Hematopoietic multipotent progenitor cell (in vitro differentiated cells): ENCODE measurements at regions not wholly inside any gene's neighbourhood (a gene's known extent, or its start where the extent isn't known, plus 50 kb on each side); places are given as distances from the start of the nearest gene placed in this dataset.

Experiments
- DNase-seq, 3 donors: peaks; one replicate each; pipeline ENCODE4 v3.0.0-alpha.2; 2011 to 2015; ENCODE audit warnings: low read depth in 2 of 3, low spot score in 2 of 3

DNA sequence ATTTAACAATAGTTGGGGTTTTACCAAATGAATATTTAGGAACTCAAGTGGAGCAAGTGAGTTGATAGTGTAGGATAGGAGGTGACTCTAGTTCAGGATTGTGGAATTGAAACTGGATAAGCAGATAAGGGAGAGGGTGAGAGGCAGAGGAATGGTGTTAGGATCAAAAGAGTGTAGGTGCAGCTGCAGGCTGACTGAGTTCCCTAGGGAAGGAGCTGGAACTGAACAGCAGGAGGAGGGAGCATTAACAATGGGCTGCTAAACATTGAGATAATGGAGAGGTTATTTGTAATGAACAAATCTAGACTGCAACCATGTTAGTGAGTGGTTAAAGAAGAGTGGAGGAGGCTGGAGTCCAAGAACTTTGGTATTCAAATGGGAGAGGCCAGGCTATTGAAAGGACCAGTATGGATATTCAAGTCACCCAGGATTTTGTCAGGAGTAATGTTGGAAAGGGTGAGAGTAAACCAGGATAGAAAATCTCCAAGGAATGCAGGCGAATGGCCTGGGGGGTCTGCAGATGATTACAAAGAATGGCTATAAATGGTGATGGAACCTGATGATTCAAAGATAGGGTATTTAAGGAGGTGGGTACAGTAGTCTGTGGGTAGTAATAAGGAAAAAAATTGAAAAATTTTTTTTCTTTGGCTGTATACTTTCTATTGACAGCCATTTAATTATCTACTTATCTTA lies 497.1 kb upstream of the TENM3 start:
- no peak for DNase-seq

DNA sequence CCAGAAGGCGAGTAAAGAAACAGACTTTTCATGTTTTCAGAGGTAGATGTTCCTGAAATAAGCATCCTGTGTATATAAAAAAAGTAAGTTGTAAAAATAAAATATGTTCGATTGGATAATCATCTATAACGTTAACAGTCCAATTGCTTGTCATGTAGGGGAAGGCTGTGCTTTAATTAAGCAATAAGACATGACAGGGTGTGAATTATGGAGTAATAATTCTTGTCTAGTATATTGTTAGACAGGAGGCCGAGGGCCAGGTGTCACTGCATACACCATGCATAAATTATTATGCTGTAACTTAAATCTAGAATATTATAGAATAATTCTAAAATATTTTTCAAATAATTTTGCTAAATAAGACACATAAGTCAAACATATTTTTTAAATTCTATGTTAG lies 494.6 kb upstream of the TENM3 start:
- no peak for DNase-seq

DNA sequence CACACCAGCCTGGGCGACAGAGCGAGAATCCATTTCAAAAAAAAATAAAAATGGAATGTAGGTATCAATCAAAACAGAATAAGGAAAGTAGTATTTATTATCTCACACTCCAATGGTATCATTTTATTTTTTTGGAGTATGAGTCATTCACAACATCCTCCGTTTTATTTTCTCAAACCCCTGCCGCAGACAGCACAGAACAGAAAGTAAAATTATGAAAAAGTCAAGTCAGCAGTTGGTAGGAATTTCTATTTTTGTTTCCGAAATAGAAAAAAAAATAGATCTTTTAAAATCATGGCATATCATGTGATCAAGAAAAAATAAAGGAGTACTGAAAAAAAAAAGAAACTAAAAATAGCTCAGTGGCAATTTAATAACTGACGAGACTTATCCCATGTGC lies 490.7 kb upstream of the TENM3 start:
- DNase-seq: no peak

DNA sequence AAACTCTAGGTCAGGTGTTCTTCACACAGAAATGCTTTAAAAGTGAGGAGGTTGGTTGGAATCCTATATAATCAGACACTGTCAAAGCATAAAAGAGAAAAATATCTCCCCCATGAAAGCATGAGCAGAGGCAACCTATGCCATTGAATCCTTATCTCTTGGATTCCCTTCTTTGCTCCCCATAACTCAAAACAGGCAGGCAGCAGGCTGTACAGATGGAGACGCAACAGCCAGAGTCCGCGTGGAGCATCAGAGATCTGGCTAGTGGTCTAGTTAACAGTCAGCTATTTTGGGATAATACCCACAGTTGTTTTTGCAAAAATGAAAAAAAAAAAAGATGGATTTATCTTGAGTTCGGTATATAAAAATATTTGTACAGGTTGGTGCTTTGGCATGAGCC lies 490.0 kb upstream of the TENM3 start:
- no peak for DNase-seq

DNA sequence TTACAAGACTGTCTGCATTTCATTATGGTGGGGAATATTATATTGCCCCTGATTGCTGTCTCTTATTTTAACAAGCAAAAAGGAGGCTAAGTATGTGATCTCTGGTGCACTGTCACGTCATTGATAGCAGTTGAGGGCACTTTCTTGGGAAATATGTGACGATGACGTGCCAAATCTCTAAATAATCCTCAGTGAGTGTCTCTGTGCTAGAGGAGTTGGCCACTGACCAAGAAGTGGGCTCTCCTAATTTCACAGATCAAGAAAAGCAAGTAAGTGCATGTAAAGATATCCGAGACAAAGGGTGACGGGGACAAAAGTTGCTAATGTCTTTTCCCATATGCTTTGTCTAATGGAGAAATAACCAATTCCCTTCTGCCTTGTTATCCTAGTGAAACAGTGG lies 487.4 kb upstream of the TENM3 start:
- no peak for DNase-seq

DNA sequence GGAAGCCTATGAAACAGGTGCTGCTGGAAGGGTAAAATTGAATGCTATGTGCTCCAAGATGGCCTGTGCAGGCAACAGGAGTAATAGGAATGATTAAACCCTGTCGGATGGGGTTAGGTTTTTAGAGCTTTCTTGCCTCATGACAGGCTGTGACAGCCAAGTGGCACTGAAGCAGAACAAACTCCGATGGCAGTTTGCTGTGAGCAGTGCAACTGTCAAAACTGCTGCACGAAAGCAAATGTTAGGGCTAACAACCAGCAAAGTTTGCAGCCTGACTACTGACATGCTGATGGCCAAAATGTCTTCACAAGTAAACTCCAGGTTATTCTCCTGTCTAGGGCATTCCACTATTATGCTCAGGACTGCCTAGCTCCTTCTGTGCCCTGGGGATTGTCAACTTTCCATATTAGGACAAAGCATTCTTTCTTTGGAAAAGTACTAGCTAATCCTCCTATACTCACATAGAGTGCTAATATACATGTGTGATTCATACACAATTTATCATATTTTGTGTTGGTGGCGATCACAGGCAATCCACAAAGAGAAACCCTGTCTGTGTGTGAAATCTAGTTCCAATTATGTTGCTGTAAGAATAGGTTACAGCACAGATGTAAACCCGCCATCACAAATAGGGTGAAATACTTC lies 486.6 kb upstream of the TENM3 start:
- DNase-seq: no peak

DNA sequence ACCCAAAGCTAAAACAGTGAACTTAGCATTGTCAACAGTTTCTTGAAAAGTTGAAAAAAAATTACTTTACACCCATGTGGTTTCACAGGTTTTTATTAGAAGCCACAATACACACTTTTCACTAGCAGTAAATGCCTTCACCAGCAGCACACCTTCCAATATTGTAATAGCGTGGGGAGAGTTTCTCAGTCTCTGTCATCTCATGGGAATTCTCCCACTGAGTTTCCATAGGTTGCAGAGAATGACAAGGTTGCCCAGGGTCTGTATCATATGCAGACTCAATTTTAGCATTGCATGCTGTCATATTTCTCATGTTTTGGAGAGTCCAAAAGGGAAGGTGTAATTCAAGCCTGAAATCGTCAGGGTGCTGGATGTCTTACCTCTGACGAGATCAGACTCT lies 486.1 kb upstream of the TENM3 start:
- DNase-seq: no peak

DNA sequence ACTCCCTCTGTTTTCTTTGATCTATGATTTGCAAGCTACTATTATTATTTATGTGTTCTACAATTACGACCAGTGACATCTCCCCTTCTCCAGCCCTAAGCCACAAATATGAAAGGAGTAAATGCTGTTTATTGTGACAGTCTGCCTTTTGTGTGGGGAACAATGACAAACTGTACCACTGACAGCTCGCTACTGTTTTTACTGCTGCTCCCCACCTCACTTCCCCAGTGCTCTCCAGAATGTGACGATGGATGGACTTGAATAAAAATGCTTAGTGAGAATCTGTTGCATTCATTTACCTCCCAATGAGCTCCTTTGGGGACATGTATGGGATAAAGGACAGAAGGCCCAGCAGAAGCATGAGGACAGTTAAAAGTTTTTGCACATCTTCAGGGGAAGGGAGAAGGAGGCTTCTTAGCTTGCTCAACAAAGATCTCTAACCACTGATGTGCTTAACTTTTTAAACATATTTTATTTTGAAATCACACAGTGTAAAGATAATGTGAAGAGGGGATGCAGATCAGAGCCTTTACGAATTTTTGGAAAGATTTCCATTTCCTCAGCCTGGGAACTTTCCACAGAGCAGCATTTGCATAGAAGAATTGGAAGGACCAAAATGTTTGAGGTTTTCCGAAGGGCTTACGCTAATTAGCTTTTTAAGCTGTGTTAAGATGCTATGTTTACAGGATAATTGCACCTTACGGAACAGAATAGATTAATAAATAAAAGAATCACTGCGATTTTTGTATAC lies 485.1 kb upstream of the TENM3 start:
- DNase-seq: no peak

DNA sequence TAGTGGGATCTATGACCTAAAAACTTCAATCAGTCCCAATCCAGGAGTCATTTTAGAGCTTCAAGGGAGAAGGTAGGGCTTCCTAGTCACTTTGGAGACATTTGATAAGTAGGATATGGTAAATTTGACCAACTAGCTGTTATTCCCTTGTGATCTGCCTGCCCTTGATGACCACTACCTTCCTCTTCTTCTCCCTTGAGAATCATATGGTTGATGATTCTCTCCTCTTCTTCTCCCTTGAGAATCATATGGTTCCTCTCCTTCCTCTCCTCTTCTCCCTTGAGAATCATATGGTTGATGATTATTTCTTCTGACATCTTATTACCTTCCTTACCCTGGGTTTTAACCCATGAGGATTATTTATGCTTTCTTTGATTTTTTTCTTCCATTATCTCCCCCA lies 482.6 kb upstream of the TENM3 start:
- no peak for DNase-seq

DNA sequence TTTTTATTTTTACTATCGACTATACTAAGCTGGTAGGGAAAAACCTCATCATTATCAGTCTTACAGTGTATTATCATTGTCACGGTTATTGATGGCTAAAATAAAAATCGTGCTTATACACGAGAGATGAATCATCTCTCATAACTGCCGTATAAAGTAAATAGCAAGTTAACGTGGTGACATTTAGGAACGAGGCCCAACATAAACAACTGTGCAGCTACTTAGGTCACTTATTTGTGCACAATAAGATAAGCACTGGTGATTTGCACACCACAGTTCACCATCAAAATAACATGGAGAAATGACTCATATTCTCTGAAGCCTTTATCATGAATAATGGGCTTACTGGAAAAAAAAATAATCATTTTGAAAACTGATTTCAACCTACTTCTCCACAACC lies 482.0 kb upstream of the TENM3 start:
- DNase-seq: no peak

DNA sequence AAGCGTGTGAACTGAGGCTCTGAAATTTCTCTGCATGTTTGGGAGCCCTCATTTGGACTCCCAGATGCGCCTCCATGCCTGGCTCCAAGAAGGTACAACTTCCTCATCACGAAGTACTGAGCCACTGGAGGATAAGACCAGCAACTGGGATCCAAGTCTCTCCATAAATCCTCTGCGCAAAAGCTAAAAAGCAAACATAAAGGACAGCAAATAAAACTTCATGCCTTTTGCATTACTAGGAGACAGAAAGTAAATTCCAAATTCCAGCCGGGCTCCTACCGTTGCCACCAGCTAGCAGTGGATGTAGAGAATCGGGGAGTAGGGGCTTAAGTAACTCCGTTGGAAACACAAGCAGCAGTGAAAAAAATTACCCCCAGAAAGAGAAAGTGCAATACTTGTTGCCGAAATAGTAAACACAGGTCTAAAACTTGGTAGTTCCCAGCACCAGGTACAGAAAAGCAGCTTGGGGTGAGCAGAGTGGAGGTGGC lies 477.1 kb upstream of the TENM3 start:
- DNase-seq: no peak

DNA sequence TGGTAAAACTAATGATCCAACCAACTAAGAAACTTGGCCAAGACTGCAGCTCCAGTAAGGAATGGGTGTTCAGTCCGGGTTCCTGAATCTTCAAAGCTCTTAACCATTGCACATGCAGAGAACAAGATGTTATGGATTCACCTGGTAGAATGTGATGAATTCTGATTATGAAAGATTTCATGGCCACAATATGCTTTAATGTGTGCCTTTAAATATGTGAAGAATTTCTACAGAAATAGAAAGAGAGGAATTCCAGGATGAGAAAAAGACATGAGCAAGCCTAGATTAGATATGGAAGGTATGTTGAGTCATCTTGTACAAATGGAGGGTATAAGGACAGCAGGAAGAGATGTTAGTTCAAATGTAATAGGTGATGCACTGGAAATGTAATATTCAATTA lies 472.2 kb upstream of the TENM3 start:
- no peak for DNase-seq

DNA sequence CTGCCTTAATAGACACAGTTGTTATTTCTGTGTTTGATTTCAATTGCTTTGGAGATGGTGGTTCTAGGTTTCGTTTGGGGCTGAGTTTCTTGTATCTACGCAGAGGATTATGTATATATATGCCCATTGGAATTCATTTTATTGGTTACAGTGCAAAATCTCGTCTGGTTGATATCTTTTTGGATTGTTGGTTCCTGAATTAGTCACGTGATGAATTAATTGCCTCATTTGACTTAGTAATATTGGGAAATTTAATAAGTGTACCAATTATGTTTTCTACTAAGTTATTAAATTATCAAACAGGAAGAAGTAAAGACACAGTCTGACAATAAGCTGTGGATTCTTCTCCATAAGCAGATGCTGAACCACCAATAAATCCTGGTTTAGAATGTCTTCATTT lies 467.9 kb upstream of the TENM3 start:
- no peak for DNase-seq

DNA sequence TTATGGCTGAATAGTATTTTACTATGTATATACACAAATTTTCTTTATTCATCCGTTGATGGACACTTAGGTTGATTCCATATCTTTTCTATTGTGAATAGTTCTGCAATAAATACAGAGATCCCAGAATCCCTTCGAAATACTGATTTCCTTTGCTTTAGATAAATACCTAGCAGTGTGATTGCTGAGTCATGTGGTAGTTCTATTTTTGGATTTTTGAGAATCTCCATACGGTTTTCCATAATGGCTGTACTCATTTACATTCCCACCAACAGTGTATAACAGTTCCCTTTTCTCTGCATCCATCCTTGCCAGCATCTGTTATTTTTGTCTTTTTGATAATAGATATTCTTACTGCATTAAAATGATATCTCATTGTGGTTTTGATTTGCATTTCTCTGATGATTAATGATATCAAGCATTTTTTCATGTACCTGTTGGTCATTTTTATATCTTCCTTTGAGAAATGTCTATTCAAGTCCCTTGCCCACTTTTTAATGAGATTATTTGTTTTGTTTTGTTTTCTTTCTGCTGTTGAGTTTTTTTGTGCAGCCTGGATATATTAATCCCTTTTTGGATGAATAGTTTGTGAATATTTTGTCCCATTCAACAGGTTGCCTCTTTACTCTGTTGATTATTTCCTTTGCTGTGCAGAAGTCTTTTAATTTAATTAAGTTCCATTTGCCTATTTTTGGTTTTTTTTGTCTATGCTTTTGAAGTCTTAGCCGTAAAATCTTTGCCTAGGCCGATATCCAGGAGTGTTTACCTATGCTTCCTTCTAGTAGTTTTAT lies 466.7 kb upstream of the TENM3 start:
- no peak for DNase-seq

DNA sequence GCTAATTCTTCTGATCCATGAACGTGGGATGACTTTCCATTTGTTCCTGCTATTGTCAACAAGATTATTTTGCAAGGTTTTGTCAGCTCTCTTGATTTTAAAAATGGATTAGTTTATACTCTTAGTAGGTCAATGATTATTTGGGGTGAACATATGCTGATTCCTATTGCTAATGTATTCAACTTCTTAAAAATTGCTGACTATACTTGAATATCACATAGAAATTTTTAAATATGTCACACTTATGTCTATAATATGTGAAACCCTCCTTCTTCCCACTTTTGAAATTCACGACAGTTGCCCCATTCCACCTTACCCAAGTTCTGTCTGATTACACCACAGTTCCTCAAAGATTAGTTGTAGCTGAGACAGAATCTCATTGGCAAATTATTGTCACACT lies 465.7 kb upstream of the TENM3 start:
- DNase-seq: no peak

DNA sequence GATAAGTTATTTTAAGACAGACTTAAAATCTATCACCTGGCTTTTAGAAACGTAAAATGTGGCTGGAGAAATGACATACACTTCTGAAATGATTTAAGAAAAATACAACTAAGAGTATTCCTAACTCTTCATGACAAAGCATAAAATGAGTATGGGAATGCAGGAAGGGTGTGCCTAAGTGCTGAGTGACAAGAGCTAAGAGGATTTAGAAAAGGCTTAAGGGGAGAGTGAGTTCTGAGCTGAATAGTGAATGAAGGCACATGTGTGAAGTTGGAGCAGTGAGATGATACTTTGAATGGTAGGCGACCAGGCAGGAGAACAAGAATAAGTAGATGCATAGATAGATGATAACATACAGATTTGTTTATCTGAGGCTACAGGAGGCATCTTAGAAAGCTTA lies 458.3 kb upstream of the TENM3 start:
- no peak for DNase-seq

DNA sequence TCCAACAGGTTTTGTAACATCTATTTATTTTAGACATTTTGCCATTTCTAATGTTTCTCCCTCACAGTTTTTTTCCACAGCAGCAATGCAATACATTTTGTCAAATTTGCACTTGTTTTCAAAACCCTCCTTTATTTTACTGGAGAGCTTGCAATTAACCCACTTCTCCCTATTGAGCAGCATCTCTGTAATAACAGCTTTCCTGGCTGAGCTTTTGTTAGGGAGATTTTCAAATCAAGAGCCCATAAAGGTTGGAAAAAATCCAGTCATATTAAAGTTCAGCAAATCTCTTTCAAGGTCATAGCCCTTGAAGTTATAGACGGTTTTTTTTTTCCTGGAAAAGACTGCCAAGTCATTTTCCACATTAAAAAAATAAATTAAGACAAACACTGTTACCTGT lies 450.6 kb upstream of the TENM3 start:
- no peak for DNase-seq

DNA sequence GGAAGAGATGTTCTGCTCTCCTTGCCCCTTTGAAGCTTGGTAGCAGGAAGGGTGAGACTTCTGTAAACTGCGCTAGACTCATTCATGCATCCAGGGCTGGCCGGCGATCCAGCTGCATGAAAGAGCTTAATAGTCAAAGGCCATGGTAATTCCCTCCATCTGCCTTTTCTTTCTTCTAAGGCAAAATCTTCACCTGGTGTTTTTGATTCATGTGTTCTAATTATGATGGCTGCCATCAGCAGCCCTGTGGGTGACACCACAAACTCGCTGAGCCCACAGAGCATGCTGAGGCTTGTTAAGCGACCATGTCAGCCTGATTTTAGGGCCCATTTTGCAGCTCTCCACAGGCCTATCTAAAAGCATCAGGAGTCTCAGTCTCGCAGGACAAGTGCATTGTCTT lies 450.1 kb upstream of the TENM3 start:
- no peak for DNase-seq

DNA sequence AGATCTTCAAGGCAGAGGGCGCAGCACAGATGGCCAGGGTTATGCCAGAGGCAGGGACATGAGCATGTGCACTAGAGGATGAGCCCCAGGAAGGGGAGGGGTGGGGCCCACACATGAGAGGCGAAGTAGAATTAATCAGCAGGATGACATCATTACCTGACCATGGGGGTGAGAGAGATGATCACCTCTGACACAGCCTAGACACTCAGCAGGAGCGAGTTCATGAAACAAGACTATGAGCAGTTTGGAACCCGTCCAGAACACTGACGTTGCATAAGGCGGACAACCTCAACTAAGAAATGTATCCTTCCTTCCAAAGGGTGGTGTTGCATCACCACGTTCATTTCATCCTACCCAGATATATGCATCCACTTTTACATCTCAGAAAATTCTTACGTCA lies 446.7 kb upstream of the TENM3 start:
- no peak for DNase-seq

DNA sequence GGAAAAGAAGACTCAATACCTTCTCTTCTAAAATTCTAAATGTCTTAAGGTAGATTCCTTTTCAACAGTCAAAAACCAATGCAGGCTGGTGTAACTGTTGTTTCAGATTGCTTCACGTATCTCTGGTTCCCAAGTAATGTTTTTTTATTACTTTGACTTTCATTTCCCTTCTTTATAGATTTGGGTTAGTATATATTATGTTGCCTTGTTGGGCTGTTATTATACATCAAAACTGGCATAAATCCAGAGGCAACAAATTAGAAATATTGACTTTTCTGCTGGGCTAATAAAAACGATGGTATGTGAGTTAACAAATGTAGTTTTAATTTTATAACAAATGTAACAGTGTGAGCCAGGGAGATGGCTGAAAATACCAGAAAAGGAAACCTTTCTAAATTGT lies 444.7 kb upstream of the TENM3 start:
- DNase-seq: no peak

DNA sequence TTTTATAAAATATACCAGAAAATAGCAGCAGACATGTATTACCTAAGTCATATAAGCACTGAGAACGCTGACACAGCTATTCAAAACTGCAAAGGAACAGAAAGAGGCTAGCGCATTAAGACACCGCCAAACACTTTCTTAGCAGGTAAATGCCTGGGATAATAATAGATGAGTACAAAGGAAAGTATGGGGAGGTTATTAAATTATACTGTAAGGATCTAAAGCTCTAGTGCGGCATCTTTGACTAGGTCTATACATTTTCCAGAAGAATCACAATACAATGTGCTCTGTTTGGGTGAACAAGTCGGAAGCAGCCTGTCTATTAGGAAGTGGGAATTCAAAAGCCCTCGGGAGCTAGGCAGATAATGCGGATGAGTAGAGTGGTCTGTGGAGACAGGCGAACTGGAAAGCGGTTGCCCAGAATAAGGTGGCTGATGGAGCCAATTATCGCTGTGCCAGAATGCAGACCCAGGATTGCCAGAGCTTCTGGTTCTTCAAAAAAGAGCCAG lies 443.6 kb upstream of the TENM3 start:
- no peak for DNase-seq
